NT2/D1 (cell line): ENCODE measurements at regions not wholly inside any gene's neighbourhood (a gene's known extent, or its start where the extent isn't known, plus 50 kb on each side); places are given as distances from the start of the nearest gene placed in this dataset.

Source experiments
- YY1 ChIP-seq: IDR thresholded peaks from 2 replicates; pipeline ENCODE4 v1.6.1; 2011; ENCODE audit not compliant: insufficient read length, insufficient read depth
- ZNF274 ChIP-seq: IDR thresholded peaks from 2 replicates; pipeline ENCODE4 v1.6.1; 2011; ENCODE audit warnings: mild to moderate bottlenecking, low read depth, low read length

- TF ChIP-seq ZNF274, result no peak
- no peak for TF ChIP-seq YY1
Observed at GRCh38 chr2:193980599-193980998, 1676.4 kb upstream of the SLC39A10 start.
